Uterus (tissue), 2 donors: ENCODE measurements at regions not wholly inside any gene's neighbourhood (a gene's known extent, or its start where the extent isn't known, plus 50 kb on each side); places are given as distances from the start of the nearest gene placed in this dataset.
"Not testable (repeated sequence)": the region's sequence is repeated elsewhere in the genome, so short reads cannot be mapped to it uniquely, and the experiment has no call there.

Experiments used
- CTCF ChIP-seq, 4 experiments: fragments of 200-600 bp in 2 of 4; fragments of 450-650 bp in 2 of 4; sonication (generic) in 2 of 4; IDR thresholded peaks; one replicate each; pipeline ENCODE4 v1.5.1; 2016 to 2019; ENCODE audit warnings: antibody characterized with exemption in 4 of 4, mild to moderate bottlenecking in 2 of 4, moderate library complexity in 1 of 4
- POLR2A ChIP-seq, 2 donors: fragments of 450-650 bp; IDR thresholded peaks; one replicate each; pipeline ENCODE4 v1.6.1; 2016; ENCODE audit warnings: antibody characterized with exemption in 2 of 2, mild to moderate bottlenecking in 1 of 2, moderate library complexity in 1 of 2

GRCh38 chr5:177927500-177927899 is 68.5 kb downstream of the PROP1 start:
- TF ChIP-seq POLR2A, CTCF (IDR thresholded peaks at IDR 0.05): not testable (repeated sequence)
